ENCODE measurements at regions not wholly inside any gene's neighbourhood (a gene's known extent, or its start where the extent isn't known, plus 50 kb on each side); places are given as distances from the start of the nearest gene placed in this dataset.

- TF ChIP-seq CTCF (IDR thresholded peaks at IDR 0.05) (no peak), POLR2AphosphoS5 (IDR thresholded peaks at IDR 0.05; ENCODE audit: insufficient read depth in 1 of 2, low read depth in 1 of 2) (no peak), POLR2A (IDR thresholded peaks at IDR 0.05) (no peak)
Observed at GRCh38 chr2:19762142-19762541, 139.6 kb downstream of the TTC32 start.

Measured in vagina (tissue), 2 donors.